Caco-2 (cell line): ENCODE measurements at regions not wholly inside any gene's neighbourhood (a gene's known extent, or its start where the extent isn't known, plus 50 kb on each side); places are given as distances from the start of the nearest gene placed in this dataset.

ENCODE experiments used
- BruUV-seq: library from RNA; stranded (reverse); fragments of 400-500 nt; replicated peaks from 2 replicates; lab custom pipeline; 2021; lab: Mats Ljungman, UMichigan
- CTCF ChIA-PET: fragments of 300-600 bp; sonication (Branson Sonifier 250); formaldehyde crosslinking; loops from one replicate; lab custom pipeline; 2022; ENCODE audit warnings: antibody characterized with exemption; lab: Charles Lee
- POLR2A ChIA-PET: fragments of 300-600 bp; sonication (Branson Sonifier 250); formaldehyde crosslinking; loops from one replicate; lab custom pipeline; 2022; ENCODE audit warnings: antibody characterized with exemption; lab: Charles Lee
- DNase-seq, 2 experiments: peaks; one replicate each; pipeline versions ENCODE4 v3.0.0 to v3.0.0-alpha.2; 2020 to 2022
- H3K27me3 ChIP-seq: replicated peaks from 2 replicates; pipeline ENCODE4 v1.6.0; 2011; ENCODE audit warnings: low read length; ENCODE audit not compliant: control insufficient read depth, insufficient read depth
- H3K36me3 ChIP-seq: 2 replicates; pipeline ENCODE4 v1.5.1; 2011; ENCODE audit warnings: low read length; ENCODE audit not compliant: control insufficient read depth, insufficient read depth
- H3K4me1 ChIP-seq: fragments of 250-450 bp; sonication (Bioruptor Pico); 2 replicates; pipeline ENCODE4 v1.5.1; 2020; ENCODE audit warnings: mild to moderate bottlenecking
- H3K4me3 ChIP-seq: 2 replicates; pipeline ENCODE4 v1.5.1; 2011; ENCODE audit warnings: low read depth, mild to moderate bottlenecking, control low read depth, low read length
- H3K9me3 ChIP-seq: fragments of 250-450 bp; sonication (Bioruptor Pico); 2 replicates; pipeline ENCODE4 v1.5.1; 2020; ENCODE audit warnings: mild to moderate bottlenecking, moderate library complexity
- H3K27ac Mint-ChIP-seq: one replicate; pipeline ENCODE4 v1.8.0; 2022; ENCODE audit warnings: mixed read lengths; ENCODE audit not compliant: unreplicated experiment
- H3K27me3 Mint-ChIP-seq: one replicate; pipeline ENCODE4 v1.8.0; 2022; ENCODE audit warnings: mixed read lengths; ENCODE audit not compliant: insufficient read depth, unreplicated experiment
- H3K36me3 Mint-ChIP-seq: one replicate; pipeline ENCODE4 v1.8.0; 2022; ENCODE audit warnings: mild to moderate bottlenecking, mixed read lengths; ENCODE audit not compliant: insufficient read depth, unreplicated experiment
- H3K4me1 Mint-ChIP-seq: one replicate; pipeline ENCODE4 v1.8.0; 2022; ENCODE audit warnings: low read depth, mixed read lengths; ENCODE audit not compliant: unreplicated experiment
- H3K4me3 Mint-ChIP-seq: one replicate; pipeline ENCODE4 v1.8.0; 2022; ENCODE audit warnings: mild to moderate bottlenecking, moderate library complexity, mixed read lengths; ENCODE audit not compliant: unreplicated experiment
- H3K9me3 Mint-ChIP-seq: one replicate; pipeline ENCODE4 v1.8.0; 2022; ENCODE audit warnings: mixed read lengths; ENCODE audit not compliant: unreplicated experiment
- CTCF ChIP-seq, 2 experiments: fragments of 200-600 bp in 1 of 2; IDR thresholded peaks; 1 replicate in 1 of 2; 2 replicates in 1 of 2; pipeline versions ENCODE4 v1.5.1 to v1.8.0; 2011 to 2022; ENCODE audit warnings: antibody characterized with exemption in 1 of 2, control low read depth in 1 of 2, inconsistent platforms in 1 of 2, low read depth in 1 of 2, low read length in 1 of 2, mild to moderate bottlenecking in 1 of 2, moderate library complexity in 1 of 2; ENCODE audit not compliant: insufficient read depth in 1 of 2, severe bottlenecking in 1 of 2, unreplicated experiment in 1 of 2
- intact Hi-C: fragments of 100-400 bp; cut with micrococcal nuclease; formaldehyde crosslinking; loops from one replicate; pipeline ENCODE4 v1.10.0; 2022; ENCODE audit not compliant: unreplicated experiment

DNA sequence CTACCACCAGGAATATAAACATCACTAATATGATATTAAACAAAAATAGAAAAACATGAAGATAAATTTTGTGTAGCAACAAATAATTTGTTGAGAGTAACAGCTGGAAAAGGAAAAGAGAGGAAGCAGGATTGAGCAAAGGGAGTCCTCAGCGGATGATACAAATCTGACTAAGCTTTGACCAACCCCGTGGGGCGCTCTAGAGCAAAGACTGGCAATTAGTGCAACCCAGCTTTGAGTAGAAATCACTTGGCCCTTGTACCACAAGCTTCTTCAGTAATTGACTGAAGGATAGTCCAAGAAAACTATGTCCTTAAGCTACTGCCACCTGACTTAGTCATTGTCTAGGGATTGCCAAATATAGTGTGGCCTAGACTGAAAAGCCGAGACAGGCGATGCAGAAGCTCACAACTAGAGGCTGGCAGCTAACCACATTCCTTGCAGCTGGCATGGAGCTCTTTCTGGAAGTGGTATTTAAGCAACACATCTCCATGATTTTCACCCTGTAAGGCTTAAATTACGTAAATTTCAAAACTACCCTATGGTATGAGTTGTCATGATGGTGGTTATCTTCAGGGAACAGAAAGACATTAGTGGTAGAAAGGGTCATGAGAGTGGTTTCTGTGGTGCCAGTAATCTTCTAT, 396.0 kb downstream of the PDGFC start:
- no peaks in the 10 kb centered on the region for H3K36me3 Mint-ChIP-seq
- no peak for DNase-seq
- no peak overlapping the region for H3K4me3 Mint-ChIP-seq
- intact Hi-C loops = no loop called here
- Histone ChIP-seq H3K4me3 (no peak overlapping the region), H3K36me3 (no peaks in the 10 kb centered on the region), H3K9me3 (no peaks in the 10 kb centered on the region), H3K27me3 (no peaks in the 10 kb centered on the region), H3K4me1 (no peaks in the 10 kb centered on the region)
- H3K4me1 Mint-ChIP-seq = no peaks in the 10 kb centered on the region
- H3K9me3 Mint-ChIP-seq = no peaks in the 10 kb centered on the region
- H3K27me3 Mint-ChIP-seq = no peaks in the 10 kb centered on the region
- no peak for TF ChIP-seq CTCF (IDR thresholded peaks at IDR 0.05; ENCODE audit: insufficient read depth in 1 of 2, low read depth in 1 of 2, low read length in 1 of 2, severe bottlenecking in 1 of 2, unreplicated experiment in 1 of 2)
- ChIA-PET POLR2A (no interaction called here), CTCF (no interaction called here)
- H3K27ac Mint-ChIP-seq = no peak overlapping the region
- no TSS peak for BruUV-seq

GRCh38 chr4:156571146-156571545, 400.5 kb downstream of the PDGFC start:
- H3K36me3 Mint-ChIP-seq = no peaks in the 10 kb centered on the region
- ChIA-PET CTCF (no interaction called here), POLR2A (no interaction called here)
- no peak for TF ChIP-seq CTCF (IDR thresholded peaks at IDR 0.05; ENCODE audit: insufficient read depth in 1 of 2, low read depth in 1 of 2, low read length in 1 of 2, severe bottlenecking in 1 of 2, unreplicated experiment in 1 of 2)
- no peak overlapping the region for H3K4me3 Mint-ChIP-seq
- Histone ChIP-seq H3K4me3 (no peak overlapping the region), H3K36me3 (no peaks in the 10 kb centered on the region), H3K27me3 (no peaks in the 10 kb centered on the region), H3K4me1 (no peaks in the 10 kb centered on the region), H3K9me3 (no peaks in the 10 kb centered on the region)
- no peaks in the 10 kb centered on the region for H3K4me1 Mint-ChIP-seq
- no peak overlapping the region for H3K27ac Mint-ChIP-seq
- no peaks in the 10 kb centered on the region for H3K27me3 Mint-ChIP-seq
- DNase-seq = no peak
- H3K9me3 Mint-ChIP-seq = no peaks in the 10 kb centered on the region
- BruUV-seq = no TSS peak
- intact Hi-C loops = no loop called here

- ChIA-PET POLR2A (no interaction called here), CTCF (no interaction called here)
- H3K9me3 Mint-ChIP-seq = no peaks in the 10 kb centered on the region
- no peak for DNase-seq
- no peak overlapping the region for H3K4me3 ChIP-seq
- no peaks in the 10 kb centered on the region for H3K27me3 ChIP-seq
- TF ChIP-seq CTCF (IDR thresholded peaks at IDR 0.05; ENCODE audit: insufficient read depth in 1 of 2, low read depth in 1 of 2, low read length in 1 of 2, severe bottlenecking in 1 of 2, unreplicated experiment in 1 of 2) = no peak
- H3K27me3 Mint-ChIP-seq = no peaks in the 10 kb centered on the region
- no peaks in the 10 kb centered on the region for H3K9me3 ChIP-seq
- no peaks in the 10 kb centered on the region for H3K36me3 Mint-ChIP-seq
- H3K27ac Mint-ChIP-seq = no peak overlapping the region
- intact Hi-C loops = no loop called here
- BruUV-seq = no TSS peak
- H3K4me1 Mint-ChIP-seq = no peaks in the 10 kb centered on the region
- H3K36me3 ChIP-seq = no peaks in the 10 kb centered on the region
- H3K4me3 Mint-ChIP-seq = no peak overlapping the region
- no peaks in the 10 kb centered on the region for H3K4me1 ChIP-seq
These were observed 402.1 kb downstream of the PDGFC start for GRCh38 chr4:156569535-156569934.
